ENCODE measurements at regions not wholly inside any gene's neighbourhood (a gene's known extent, or its start where the extent isn't known, plus 50 kb on each side); places are given as distances from the start of the nearest gene placed in this dataset.

GRCh38 chr2:212908682-212909435 is 242.6 kb downstream of the IKZF2 start:
- no TSS peak for BruUV-seq (replicated peaks)
- Histone ChIP-seq H3K27me3 (ENCODE audit: control insufficient read depth in 2 of 2, insufficient read depth in 2 of 2, low read length in 2 of 2) (no peaks in the 10 kb centered on the region), H3K9me3 (replicated peaks; ENCODE audit: control insufficient read depth, insufficient read depth, low read depth, low read length) (no peaks in the 10 kb centered on the region), H4K20me1 (replicated peaks; ENCODE audit: control insufficient read depth, insufficient read depth, low read length) (no peaks in the 10 kb centered on the region), H3K4me3 (no peak overlapping the region), H2AFZ (ENCODE audit: low read depth, low read length) (no peak overlapping the region), H3K36me3 (ENCODE audit: control insufficient read depth, insufficient read depth, low read length) (no peaks in the 10 kb centered on the region), H3K9me1 (ENCODE audit: control insufficient read depth, insufficient read depth, low read length) (no peaks in the 10 kb centered on the region), H3K79me2 (ENCODE audit: control insufficient read depth, insufficient read depth, low read length) (no peaks in the 10 kb centered on the region), H3K27ac (ENCODE audit: extremely low read depth, low read depth, low read length) (no peak overlapping the region), H3K9ac (ENCODE audit: insufficient read depth in 1 of 2, low read depth in 2 of 2, low read length in 2 of 2) (no peak overlapping the region), H3K4me2 (ENCODE audit: insufficient read depth, low read length) (no peak overlapping the region), H3K4me1 (replicated peaks in 1 of 2; ENCODE audit: control insufficient read depth in 2 of 2, insufficient read depth in 2 of 2, low read length in 2 of 2) (no peaks in the 10 kb centered on the region)
- TF ChIP-seq CHAMP1 (IDR thresholded peaks at IDR 0.05) = no peak
- TF ChIP-seq TCF7L2 (IDR thresholded peaks at IDR 0.05; ENCODE audit: low read depth, low read length) = no peak
- TF ChIP-seq ZNF512 (tag; IDR thresholded peaks at IDR 0.05) = no peak
- TF ChIP-seq BMI1 (IDR thresholded peaks at IDR 0.05; ENCODE audit: low read length) = no peak
- no peak for TF ChIP-seq LARP7 (IDR thresholded peaks at IDR 0.05)
- TF ChIP-seq EP400 (IDR thresholded peaks at IDR 0.05) = no peak
- no peak for TF ChIP-seq ZNF445 (CRISPR knock-in tag; IDR thresholded peaks at IDR 0.05; ENCODE audit: low read depth)
- TF ChIP-seq PHB (CRISPR knock-in tag; IDR thresholded peaks at IDR 0.05) = no peak
- no peak for TF ChIP-seq NCOA1 (IDR thresholded peaks at IDR 0.05; ENCODE audit: low read depth)
- no peak for TF ChIP-seq TBL1XR1 (IDR thresholded peaks at IDR 0.05; ENCODE audit: low read length in 2 of 2)
- TF ChIP-seq ZNF639 (CRISPR knock-in tag; conservative IDR thresholded peaks at IDR 0.05 in 1 of 2, IDR thresholded peaks at IDR 0.05 in 1 of 2) = no peak
- TF ChIP-seq EGR1 (conservative IDR thresholded peaks at IDR 0.05) = no peak
- no peak for TF ChIP-seq NFATC3 (IDR thresholded peaks at IDR 0.05)
- TF ChIP-seq CREBBP (IDR thresholded peaks at IDR 0.05; ENCODE audit: low read depth, low read length) = no peak
- DNase-seq (ENCODE audit: extremely low read depth in 1 of 4, low spot score in 3 of 4) = no peak
- ChIA-PET POLR2A (no interaction called here), CTCF (ENCODE audit: low intra/inter-chr PET ratio) (no interaction called here)
- intact Hi-C loops (cut with micrococcal nuclease) (no loop called here), in situ Hi-C loops (cut with MboI) (no loop called here)
- no peak for ATAC-seq
- no peak for FAIRE-seq
- 2% methylated on average over 4 of the region's 4 CpGs for WGBS (ENCODE audit: insufficient coverage, low coverage, missing lambda C conversion rate)

Measured in K562 (cell line).